GM12875 (cell line): ENCODE measurements at regions not wholly inside any gene's neighbourhood (a gene's known extent, or its start where the extent isn't known, plus 50 kb on each side); places are given as distances from the start of the nearest gene placed in this dataset.
"Not testable (repeated sequence)": the region's sequence is repeated elsewhere in the genome, so short reads cannot be mapped to it uniquely, and the experiment has no call there.

Experiments used
- H3K4me3 ChIP-seq: one replicate; pipeline ENCODE4 v1.5.1; 2011; ENCODE audit warnings: low read depth, low read length, control low read depth
- CTCF ChIP-seq: IDR thresholded peaks from 2 replicates; pipeline ENCODE4 v1.5.1; 2011; ENCODE audit warnings: low read depth, mild to moderate bottlenecking, control low read depth, inconsistent platforms, low read length, moderate library complexity, borderline replicate concordance; ENCODE audit not compliant: insufficient read depth

- H3K4me3 ChIP-seq = no peak overlapping the region
- TF ChIP-seq CTCF = no peak
Observed at GRCh38 chr3:176041185-176041584, 1156.1 kb downstream of the TBL1XR1 start.

GRCh38 chr3:176037636-176038035 is 1159.6 kb downstream of the TBL1XR1 start:
- H3K4me3 ChIP-seq = no peak overlapping the region
- TF ChIP-seq CTCF = no peak

- no peak overlapping the region for H3K4me3 ChIP-seq
Observed at GRCh38 chr3:176032043-176032442, 1165.2 kb downstream of the TBL1XR1 start.

GRCh38 chr3:176016203-176016602 is 1157.1 kb downstream of the NAALADL2 start:
- H3K4me3 ChIP-seq = not testable (repeated sequence)

More at GRCh38 chr3:176032043-176032442, 1165.2 kb downstream of the TBL1XR1 start:
- TF ChIP-seq CTCF = no peak

- H3K4me3 ChIP-seq = not testable (repeated sequence)
Observed at GRCh38 chr3:176015228-176015627, 1156.1 kb downstream of the NAALADL2 start.

- TF ChIP-seq CTCF = no peak
- no peak overlapping the region for H3K4me3 ChIP-seq
Observed at GRCh38 chr3:176009256-176009655, 1150.1 kb downstream of the NAALADL2 start.

GRCh38 chr3:176005564-176005963 is 1146.4 kb downstream of the NAALADL2 start:
- no peak overlapping the region for H3K4me3 ChIP-seq
- TF ChIP-seq CTCF = no peak

GRCh38 chr3:175989161-175989560 is 1130.0 kb downstream of the NAALADL2 start:
- TF ChIP-seq CTCF = no peak
- no peak overlapping the region for H3K4me3 ChIP-seq
